ENCODE measurements at regions not wholly inside any gene's neighbourhood (a gene's known extent, or its start where the extent isn't known, plus 50 kb on each side); places are given as distances from the start of the nearest gene placed in this dataset.
"Not testable (repeated sequence)": the region's sequence is repeated elsewhere in the genome, so short reads cannot be mapped to it uniquely, and the experiment has no call there.

DNA sequence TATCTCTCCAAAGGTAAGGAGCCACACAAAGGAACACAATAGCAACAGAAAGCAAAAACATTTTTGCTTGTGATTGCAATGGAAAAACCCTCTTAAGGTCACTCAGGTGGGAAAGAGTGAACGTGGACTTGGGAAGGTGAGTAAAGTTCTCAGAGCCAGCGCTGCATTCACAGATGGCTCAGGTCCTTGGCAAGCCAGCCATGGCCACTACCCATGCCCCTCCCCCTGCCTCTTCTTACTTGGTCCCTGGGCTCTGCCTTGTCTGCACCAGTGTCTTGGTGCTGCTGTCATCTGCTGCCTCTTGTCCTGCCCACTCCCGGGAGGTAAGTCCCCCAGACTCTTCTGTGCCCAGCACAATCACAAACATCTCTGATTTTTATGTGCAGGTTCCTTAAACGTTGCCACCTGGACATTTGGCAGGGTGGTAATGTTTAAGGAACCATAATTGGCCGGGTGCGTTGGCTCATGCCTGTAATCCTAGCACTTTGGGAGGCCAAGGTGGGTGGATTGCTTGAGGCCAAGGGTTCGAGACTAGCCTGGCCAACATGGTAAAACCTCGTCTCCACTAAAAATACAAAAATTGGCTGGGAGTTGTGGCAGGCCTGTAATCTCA, 74.6 kb downstream of the FEM1C start:
- no peak for DNase-seq (ENCODE audit: low read depth)

DNA sequence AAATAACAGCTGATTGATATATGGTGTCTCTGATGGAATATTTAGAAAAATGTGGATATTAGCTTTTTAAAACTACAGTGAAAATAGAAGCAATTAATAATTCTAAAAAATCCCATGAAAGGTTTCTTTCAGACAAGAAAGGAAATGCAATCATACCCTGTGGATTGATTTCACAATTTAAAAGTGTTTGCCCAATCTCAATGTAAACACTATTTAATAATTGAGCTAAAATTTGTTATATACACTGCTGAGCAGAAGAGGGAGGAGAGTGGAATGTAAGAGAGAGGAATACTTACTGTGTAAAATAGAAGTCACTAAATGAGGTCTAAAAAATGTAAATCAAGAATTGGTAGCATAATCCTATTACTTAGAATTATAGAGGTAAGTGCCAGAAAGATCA, 76.9 kb downstream of the FEM1C start:
- no peak for DNase-seq (ENCODE audit: low read depth)

DNA sequence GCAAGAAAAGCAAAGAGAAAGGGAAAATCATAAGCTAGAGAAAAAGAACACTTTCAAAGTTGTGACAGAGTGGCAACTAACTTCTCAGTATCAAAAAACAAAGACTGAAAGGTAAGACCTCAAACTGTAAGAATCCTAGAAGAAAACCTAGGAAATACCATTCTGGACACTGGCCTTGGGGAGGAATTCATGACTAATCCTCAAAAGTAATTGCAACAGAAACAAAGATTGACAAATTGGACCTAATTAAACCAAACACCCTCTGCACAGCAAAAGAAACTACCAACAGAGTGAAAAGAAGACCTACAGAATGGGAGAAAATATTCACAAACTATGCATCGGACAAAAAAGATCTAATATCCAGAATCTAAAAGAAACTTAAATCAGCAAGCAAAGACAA, 79.1 kb downstream of the FEM1C start:
- peak; percentile 51 for DNase-seq (ENCODE audit: low read depth)

DNA sequence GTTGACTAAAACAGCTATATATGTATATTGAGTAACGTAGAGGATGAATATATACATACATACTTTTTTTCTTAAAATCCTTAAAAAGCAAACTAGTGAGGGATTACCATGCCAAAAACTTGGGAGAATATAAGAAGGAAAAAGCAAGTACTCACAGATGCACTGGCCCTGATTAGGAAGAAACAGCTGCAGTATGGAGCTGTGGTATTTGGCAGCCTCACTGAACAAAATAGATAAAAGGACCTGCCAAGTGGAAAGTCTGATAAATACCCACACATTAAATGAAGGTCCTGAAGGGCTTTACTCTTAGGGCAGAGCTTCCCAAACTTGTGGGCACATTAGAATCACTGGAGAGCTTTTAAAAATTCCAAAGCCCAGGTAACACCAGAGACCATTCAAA, 80.6 kb downstream of the FEM1C start:
- peak; percentile 54 for DNase-seq (ENCODE audit: low read depth)

DNA sequence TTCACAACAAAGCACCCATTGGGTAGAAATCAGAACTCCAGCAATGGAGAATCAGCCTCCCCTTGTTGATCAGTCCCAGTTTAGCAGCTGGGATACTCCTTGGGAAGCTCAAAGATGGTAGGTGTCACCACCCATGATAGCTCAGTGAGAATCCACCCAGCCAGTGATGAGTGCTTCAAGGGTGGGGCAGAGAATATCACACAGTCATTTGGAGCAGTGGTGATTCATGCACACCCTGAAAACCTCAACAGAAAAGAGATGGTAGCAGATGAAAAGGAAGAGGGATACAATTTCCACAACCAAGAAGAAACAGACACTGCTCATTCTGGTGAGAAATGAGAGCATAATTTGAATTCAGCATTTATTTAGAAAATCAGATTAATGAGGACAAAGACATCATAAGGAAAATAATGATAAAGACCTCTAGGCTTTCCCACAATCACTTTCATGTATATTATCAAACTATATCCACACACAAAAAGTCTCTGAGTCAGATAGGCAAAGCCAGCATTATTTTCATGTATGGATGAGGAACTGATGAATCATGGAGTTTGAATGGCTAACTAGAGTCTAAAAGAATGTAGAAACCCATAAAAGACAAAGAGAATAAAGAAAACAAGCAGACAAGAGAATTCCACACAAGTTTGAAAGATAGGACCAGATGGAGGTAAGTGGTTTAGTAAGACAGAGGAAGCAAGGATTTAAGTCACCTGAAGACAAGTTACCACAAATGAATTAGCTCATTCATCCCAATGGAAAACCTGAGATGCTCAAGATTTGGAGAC, 82.9 kb downstream of the FEM1C start:
- peak; percentile 88 for DNase-seq (ENCODE audit: low read depth)

DNA sequence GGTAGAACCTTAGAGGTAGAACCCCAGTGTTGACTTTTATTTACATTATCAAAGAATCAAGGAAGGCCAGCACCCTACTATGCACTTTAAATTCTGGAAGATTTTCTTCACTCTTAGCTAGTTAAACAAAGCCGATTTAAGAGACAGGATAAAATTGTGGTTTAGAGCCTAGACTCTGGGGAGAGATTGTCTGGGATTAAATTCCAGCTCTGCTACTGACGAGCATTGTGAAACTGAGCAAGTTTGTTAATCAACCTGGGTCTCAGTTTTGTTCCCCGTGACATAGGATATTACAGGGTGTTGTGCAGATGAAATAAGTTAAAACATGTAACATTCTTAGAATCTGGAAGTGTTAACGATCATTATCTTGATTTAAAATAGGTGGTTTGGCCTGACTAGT, 83.5 kb downstream of the FEM1C start:
- peak; percentile 26 for DNase-seq (ENCODE audit: low read depth)

DNA sequence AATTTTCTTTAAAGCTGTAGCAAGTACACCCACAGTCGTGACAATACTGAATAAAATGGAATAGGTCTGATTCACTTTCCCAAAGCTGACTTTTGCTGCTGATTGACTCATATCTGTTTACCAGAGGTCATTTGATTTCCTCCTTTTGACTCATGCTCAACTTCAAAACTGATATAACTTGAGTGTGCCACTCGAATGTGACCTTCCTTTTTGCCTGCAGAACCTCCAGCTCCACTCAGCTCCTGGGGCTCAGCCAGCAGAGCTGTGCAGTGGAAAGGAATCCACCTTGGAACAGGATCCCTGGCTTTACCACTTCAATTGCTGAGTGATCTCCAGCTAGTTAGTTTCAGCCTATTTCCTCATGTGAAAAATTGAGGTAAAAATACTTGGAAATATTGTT, 84.1 kb downstream of the FEM1C start:
- DNase-seq (ENCODE audit: low read depth) = peak; percentile 91

DNA sequence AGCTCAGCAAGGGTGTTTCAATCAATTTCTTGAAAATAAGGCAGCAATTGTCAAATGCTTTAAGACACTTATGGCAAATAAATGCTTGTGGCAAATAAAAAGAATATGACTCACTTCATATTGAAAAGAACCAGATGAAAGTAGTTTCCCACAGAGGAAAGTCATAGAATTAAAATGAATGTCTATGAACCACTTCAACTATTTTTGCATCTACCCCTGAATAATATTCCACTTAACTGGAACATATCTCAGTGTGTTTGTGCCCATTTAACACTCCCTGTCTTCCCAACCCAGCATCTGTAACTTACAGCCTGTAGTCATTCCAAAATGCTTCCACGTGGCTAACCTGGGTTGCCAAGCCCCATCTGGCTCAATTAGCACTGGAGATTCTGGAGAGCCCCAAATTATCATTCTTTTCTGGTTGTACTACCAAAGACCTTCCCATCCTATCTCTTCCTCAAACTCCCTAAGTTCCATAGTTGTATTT, 84.7 kb downstream of the FEM1C start:
- peak; percentile 63 for DNase-seq (ENCODE audit: low read depth)

DNA sequence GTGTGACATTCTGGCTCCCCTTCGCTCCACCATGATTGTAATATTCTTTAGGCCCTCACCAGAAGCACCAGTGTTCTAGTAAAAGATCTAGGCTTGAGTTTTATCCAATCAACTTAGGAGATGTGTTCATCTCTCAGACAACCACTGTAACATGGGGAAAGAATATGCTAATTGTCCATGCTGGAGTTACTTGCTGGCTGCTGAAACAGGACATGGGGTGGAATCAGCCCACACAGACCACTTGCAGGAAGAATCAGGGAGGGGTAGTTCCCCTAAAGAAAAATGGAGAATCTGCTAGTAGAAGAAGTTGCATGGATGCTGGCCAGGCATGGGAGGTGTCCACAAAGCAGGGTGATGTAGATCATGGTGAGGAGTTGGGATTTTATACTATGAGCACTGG, 86.2 kb downstream of the FEM1C start:
- DNase-seq (ENCODE audit: low read depth) = no peak

DNA sequence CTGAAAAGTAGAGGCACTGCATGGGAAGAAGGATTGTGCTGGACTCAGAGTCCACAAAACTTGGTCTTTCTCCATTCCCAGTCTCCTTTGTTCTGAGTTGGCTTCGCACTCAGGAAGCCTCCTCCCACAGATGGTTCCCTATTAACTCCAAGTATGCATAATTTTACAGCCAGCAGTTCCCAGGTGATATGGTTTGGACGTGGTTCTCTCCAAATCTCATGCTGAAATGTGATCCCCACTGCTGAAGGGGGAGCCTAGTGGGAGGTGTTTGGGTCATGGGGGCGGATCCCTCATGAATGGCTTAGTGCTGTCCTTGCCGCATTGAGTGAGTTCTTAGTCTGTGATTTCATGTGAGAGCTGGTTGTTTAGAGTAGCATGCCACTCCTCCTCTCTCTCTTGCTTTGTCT, 86.6 kb downstream of the FEM1C start:
- no peak for DNase-seq (ENCODE audit: low read depth)

DNA sequence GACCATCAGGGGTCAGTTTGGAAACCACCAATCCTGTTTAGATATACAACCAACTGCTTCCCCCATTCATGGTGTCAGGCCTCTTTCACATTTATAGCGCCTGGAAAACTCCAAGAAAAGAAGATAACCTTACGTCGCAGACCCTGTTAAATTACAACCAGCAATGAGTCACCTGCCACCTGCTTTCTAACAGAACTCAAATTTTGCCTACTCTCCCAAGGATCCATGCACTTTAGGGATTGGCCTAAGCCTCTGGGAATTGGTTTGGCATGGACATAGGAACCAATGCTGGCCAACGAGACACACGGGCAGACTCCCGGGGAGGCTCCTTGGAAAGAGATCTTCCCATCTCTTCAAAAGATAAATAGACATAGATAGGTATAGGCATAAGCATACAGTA, 87.0 kb downstream of the FEM1C start:
- no peak for DNase-seq (ENCODE audit: low read depth)

DNA sequence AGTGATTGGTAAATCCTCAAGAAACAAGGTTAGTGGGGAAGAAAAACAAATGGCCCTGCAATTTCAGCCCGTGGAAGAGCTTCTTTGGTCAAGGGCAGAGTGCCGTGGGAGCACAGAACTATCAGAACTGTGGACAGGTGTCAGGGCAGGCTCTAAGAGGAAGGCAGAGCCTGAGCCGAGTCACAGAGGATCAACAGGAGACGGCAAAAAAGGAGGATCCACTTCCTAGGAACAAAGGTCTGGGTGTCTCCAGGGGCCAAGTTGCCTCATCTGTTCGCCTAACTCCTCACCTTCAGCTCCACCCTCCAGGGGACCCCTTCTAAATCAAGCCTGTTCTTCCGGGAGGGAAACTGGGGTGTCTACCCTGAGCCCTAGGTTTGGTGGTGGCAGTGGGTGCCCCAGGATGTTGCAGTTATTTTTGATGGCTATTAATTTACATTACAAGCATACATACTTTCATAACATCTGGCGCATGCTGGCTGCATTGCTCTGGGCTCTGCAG, 88.0 kb downstream of the FEM1C start:
- no peak for DNase-seq (ENCODE audit: low read depth)

DNA sequence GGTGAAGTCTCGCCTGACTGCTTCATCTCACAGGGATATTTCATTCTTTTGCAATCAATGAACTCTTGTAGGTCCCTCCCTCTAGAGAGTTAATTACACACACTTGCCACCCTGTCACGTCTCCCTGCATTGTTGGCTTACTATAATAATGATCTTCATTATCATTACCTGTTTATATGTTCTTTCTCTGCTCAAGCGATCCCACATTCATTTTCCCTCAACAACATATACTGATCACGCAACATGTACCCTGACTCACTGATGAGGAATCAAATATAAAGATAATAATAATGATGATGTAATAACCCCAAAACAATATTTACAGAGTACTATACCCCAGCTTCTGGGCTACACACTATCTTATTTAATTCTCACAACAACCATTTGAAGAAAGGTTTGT, 88.5 kb downstream of the FEM1C start:
- DNase-seq (ENCODE audit: low read depth) = no peak

DNA sequence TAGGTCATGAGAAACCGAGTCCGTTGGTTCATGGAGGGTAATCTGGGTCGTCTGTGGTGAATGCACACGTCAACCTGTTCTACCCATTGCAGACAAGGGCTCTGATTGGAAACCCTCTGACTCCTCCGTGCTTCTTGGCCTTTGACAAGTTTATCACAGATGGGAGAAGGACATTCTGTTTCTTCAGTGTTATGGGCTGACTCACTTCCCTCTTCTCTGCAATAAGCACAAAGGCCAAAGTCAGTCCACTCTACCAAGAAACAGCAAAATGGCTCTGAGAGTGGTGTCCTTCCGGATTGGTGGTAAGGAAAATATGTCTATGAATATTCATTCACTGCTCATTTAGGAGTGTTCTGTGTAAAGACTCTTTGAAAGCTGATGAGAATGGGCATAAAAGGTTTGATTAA, 89.3 kb downstream of the FEM1C start:
- DNase-seq (ENCODE audit: low read depth) = peak; percentile 77

DNA sequence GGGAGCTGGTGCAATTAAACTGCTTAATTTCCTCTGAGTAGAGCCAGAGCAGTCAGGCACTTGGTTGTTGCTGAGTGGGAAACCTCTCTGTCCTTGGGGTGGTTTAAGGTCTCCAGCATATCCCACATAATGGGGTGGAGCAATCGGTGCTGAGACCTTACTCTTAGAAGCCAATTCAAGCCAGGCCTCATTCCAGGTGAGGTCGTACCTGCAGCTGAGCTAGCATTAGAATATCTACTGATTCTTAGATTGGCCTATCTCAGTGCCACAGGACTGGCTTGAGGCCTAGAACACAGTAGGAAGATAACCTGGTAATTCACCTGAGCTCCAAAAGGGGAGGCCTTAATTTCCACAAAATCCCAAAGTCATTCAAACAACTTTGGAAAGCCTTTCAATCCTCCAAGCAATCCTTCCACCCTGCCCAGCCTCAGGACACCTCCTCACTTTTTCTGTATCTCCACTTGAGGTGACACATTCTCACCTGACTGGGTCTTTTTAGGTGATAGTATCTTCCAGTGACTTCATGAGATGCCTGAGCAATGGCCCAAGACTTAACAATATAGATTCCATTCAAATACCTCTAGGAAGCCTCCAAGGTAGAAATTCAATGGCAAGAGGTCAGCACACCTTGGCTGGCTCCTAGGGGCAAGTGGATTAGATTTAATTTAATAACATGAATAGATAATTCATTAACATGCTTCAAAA, 91.0 kb downstream of the FEM1C start:
- DNase-seq (ENCODE audit: low read depth) = no peak

DNA sequence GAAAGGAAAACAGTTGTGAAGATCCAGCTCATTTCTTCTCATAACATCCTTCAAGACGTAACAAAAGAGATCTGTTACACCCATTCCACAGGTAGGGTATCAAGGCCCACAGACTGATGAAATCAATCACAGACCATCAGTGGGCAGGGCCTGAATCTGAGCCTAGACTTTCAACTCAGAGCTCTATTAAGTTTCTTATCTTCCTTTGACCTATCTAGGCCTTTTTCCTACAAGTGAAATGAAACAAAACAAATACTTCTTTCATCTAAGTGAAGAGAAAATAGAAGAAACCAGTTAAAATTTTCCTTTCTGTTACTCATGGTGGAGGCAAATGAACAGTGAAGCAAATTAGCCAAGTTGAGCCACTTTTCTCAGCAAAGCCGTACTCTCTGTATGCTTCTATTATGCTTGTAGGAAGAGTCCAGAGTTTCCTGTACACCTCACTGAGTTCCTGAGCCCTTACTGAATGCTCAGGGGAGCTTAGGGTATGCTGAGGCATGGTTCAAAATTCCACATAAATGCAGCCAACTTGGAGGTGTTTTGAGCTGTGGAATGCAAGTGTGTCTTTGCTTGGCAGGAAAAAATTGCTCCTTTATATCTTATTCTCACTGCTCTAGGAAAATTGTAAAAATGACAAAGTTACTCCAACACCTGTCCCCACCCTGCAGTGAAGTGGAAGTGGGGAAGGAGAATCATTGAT, 91.9 kb downstream of the FEM1C start:
- no peak for DNase-seq (ENCODE audit: low read depth)

DNA sequence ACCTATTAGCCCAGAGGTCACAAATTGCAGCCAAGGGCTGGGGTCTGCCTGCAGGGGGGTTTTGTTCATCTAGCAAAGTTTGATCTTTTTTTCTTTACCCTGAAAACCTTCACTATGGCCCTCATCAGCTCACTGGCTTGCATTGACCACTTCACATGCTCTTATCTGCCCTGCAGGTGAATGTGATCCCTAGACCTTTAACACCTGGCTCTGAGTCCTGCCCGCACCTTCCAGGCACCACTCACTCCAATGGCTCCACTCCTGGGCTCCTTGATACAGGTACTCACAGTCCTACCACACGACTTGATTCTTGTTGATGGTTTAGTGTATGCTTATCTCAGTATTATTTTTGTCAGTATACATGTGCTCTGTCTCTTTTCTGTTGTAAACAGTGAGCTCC, 92.5 kb downstream of the FEM1C start:
- DNase-seq (ENCODE audit: low read depth) = no peak

DNA sequence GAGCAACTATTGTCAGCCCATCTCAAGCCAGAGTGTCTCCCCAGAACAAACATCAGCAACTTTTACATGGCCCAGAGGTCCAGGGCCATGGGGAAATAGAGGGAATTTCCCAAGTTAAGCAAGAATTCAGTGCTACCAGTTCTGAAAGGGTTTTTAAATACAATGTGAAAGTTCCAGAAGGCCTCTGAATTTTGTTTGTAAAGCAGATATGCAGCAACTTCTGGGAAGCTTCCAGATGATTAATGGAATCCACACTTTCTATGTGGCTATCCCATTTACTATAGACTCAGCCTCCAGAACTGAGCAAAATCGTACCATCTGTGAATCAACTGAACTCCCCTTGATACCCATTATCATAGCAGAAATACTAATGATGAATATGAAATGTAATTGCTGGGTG, 93.8 kb downstream of the FEM1C start:
- DNase-seq (ENCODE audit: low read depth) = peak; percentile 76

DNA sequence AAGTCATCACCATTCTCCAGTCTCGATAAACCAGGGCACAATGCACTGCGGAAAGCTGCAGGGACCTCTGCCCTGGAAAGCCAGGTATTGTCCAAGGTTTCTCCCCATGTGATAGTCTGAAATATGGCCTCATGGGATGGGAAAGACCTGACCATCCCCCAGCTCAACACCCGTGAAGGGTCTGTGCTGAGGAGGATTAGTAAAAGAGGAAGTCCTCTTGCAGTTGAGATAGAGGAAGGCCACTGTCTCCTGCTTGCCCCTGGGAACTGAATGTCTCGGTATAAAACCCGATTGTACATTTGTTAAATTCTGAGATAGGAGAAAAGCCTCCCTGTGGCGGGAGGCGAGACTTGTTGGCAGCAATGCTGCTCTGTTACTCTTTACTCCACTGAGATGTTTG, 95.9 kb downstream of the FEM1C start:
- DNase-seq (ENCODE audit: low read depth) = not testable (repeated sequence)

DNA sequence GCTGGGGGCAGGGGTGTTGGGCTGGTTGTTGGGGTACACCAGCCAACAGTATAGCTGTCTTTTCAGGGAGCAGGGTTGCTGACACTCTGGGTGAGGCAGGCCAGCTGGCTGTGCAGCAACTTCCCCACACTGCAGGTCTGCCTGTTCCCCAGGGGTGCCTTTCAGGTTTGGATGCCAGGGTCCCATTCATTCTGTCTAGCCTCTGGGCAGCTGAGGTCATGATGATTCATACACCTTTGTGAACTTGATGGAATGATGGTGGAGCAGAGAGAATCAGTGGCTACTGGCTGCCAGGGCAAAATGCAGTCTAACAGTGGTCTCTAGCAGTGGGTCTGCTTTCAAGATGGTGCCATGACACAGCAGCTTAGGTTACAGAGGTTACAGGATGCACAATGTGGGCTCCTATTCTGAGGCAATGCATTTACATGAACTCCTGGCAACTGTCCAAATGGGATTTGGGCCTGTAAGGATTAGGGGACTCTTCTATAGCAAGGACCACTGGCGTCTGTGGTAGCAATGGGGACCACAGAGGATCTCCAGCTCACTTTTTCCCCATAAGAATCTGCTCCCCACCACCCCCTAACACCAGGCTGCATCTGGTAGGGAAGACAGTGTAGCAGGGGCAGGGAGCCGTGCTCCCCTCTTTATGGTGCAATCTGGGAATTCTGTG, 103.7 kb downstream of the FEM1C start:
- peak; percentile 75 for DNase-seq (ENCODE audit: low read depth)

DNA sequence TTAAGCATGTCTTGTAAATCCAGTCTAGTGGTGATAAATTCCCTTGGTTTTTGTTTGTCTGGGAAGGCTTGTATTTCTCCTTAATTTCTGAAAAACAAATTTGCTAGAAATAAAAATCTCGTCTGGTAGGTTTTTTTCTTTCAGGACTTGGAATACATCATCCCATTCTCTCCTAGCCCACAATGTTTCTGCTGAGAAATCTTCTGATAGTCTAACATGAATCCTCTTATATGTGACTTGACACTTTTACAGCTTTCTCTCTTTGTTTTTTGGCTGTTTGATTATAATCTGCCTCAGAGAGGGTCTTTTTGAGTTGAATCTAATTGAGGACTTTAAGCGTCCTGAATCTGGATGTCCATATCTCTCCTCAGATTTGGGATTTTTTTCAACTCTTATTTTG, 104.9 kb downstream of the FEM1C start:
- DNase-seq (ENCODE audit: low read depth) = no peak

DNA sequence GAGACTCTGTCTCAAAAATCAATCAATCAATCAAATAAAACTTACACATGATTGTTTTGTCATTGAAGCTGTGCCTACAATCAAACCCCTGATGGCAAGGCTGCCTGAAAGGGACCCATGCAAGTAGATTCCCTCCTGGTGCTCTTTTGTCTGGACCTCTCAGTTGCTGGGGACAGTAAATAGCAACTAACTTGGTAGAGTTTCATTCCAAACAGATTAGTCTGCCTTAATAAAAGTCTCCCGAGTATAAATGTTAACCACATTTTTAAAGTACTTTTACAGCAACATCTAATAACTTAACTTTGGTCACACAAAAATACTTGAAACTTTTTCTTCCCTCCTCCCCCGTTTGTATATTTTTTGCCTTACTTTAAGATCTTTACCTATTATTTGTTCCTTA, 105.5 kb downstream of the FEM1C start:
- peak; percentile 58 for DNase-seq (ENCODE audit: low read depth)

All from RPMI7951 (cell line).